GM18867 (cell line): ENCODE measurements at regions not wholly inside any gene's neighbourhood (a gene's known extent, or its start where the extent isn't known, plus 50 kb on each side); places are given as distances from the start of the nearest gene placed in this dataset.
"Not testable (repeated sequence)": the region's sequence is repeated elsewhere in the genome, so short reads cannot be mapped to it uniquely, and the experiment has no call there.

Source experiments
- ATAC-seq: cut with Tn5 transposase; IDR thresholded peaks from one replicate; pipeline ENCODE4 v1.9.1; 2021; ENCODE audit warnings: mild to moderate bottlenecking, moderate library complexity; ENCODE audit not compliant: unreplicated experiment

DNA sequence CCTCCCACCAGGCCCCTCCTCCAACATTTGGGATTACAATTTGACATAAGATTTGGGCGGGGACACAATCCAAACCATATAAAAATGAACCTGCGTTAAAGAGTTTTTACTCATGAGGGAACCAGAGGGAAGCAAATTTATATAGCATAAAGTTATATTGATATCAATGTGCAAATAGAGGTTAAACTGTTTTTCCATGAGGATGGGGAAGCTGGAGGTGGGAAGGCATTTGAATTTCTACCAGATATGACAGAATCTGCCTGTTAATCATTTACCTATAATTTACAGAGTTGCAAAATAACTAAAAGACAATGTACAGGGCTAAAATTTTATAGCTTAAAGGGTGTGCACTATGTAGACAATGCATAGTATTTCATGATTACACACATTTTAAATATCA lies 322.0 kb upstream of the FKBP1C start:
- no peak for ATAC-seq

DNA sequence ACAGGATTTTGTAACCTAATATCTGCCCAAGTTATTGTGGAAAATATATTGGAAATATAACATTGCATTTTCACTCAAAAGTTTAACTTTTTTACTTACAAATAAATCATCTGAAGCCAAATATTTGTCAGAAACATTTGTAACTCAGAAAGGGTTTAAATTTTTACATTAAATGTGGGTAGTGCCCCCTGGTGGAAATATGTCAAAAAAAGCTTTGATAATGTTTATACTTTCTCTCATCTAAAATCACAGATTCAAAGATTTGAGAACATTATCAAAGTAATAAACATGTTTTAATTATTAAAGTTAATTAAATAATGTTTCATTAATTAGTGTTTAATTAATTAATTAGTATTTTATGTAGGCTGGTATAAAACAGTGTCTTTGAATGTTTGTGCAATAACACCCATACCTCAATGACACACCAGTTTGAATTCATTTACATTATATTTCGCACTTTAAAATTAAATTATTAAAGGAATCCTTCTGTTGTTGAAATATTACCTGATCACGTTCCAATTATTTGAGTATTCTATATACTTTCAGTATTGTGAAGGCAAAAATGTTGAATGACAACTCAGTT lies 320.1 kb upstream of the FKBP1C start:
- no peak for ATAC-seq

- no peak for ATAC-seq
These were observed 317.2 kb upstream of the FKBP1C start for GRCh38 chr6:62894114-62894513.

DNA sequence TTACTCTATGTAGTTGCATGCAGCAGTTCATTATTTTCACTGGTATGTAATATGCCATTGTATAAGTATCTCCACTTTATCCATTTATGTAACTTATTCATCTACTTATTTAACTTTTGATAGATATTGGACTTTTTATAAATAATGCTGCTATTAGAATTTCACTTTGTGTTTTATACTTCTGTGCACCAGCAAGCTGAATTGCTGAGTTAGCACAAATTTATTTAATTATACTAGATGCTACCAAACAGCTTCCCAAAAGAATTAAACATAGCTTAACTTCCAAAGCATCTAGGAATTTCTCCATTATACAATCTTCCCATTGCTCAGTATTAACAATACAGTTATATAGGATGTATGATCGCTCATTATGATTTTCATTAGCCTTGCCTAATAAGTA lies 308.0 kb upstream of the FKBP1C start:
- ATAC-seq = no peak

DNA sequence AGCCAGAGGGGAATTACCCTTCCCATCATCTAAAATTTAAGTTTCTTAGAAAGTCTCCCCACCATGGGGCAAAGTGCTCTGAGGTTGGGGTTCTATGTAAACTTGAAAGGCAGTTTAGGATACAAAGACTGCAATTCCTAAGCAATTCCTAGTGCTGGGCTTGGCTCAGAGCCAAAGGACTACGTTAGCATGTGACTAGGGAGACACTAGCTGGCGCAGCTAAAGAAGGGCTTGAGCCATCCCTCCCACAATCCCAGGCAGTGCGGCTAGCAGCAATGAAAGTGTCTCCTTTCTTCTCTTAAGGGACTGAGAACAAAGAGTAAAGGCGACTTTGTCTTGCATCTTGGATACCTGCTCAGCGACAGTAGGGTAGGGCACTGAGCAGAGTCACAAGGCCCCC lies 306.6 kb upstream of the FKBP1C start:
- ATAC-seq = no peak

- no peak for ATAC-seq
These were observed 296.7 kb upstream of the FKBP1C start for GRCh38 chr6:62914530-62914929.

DNA sequence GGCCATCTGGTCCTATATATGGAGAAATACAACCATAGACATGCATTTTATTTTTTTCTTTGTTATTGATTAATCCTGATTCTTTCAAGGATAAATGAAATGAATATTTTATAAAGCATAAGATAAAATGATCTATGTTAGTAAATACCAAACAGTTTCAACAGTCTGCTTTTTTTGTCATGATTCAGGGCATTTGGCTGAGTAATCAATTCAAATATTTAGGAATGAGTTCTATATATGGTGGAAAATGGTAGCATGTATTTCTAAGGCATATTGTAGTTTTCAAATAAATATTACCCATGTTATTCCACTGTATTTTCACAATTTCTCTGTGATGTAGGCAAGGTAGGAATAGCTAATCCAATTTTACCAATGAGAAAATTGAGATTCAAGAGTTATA lies 287.5 kb upstream of the FKBP1C start:
- no peak for ATAC-seq

DNA sequence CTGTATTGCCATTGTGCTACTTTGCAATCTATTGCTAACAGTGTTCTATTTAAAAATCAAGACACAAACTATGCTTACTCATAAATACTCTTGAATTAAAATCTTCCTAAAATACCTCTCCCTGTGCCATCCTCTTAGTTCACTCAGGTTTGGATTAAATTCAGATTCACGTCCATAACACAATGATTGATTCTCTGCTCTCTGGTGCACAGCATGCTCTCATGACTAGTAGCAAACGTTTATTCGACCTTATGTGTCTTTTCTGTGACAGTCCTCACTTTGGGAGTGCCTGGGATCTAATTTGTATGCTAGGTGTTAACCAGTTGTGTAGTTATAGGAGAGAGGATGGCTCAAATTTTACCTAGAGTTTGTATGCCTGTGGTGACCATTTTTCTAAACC lies 270.4 kb upstream of the FKBP1C start:
- no peak for ATAC-seq

DNA sequence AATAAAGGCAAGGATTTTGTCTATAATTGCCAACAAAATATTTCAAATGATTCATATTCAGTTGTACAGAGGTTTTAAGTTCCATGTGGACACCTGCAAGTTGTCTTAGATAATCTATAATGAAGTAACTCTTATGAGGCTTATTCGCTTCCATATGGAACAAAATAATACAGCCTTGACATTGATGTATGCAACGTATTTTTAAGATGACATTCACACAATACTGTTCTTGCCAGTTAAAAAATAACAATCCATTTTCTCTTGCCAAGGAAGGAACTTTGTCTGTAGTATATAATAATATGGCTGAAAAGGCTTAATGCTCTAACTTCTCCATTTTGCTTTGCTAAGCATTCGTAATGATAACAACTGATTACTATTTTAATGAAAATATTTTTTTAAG lies 269.3 kb upstream of the FKBP1C start:
- no peak for ATAC-seq

- ATAC-seq = no peak
These were observed 242.4 kb upstream of the FKBP1C start for GRCh38 chr6:62968834-62969233.

DNA sequence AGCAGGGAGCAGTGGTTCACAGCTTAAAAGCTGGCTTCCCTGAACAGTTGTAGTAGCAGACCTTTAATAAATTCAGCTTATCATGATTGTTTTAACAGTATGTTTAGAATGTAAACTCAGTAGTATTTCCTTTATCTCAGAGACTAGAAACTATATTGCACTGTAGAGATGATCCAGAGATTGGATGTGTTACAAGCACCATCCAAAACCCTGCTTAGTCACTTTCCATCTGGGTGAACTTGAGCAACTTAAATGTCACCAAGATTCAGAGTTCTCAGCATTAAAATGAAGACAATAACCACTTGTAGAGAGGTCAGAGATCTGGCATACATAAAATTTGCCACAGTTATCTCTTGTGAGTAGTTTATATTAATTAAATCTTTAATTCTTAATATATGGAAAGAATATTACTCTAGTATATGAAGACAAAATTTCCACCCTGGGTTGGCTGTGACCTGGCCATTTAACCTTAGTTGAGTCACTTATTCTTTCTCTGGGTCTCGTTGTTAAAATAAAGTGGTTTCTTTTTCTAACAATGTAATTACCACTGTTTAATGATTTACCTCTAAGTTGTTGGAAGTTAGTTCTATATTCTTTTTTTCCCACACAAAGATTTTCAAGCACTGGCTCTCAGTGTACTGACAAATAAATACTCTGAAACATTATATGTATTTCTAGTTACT lies 239.2 kb upstream of the FKBP1C start:
- ATAC-seq = peak; percentile 42

DNA sequence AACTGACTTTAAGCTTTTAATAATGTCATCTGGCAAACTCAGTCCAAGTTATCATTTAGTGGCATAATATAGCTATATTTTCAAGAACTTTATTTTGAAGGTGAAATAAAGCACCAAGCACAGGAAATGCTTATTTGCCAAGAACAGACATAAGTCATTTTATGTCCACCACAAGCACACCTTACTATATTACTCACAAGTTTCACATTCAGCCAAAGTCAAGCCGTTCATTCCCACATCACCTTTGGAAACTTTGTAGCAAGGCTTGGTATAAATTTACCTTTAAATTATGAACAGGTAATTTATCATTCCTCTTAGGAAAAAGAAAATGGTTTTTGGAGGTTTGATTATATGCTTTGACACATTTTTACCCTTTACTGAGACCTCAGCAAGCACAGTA lies 236.8 kb upstream of the FKBP1C start:
- peak; percentile 72 for ATAC-seq

DNA sequence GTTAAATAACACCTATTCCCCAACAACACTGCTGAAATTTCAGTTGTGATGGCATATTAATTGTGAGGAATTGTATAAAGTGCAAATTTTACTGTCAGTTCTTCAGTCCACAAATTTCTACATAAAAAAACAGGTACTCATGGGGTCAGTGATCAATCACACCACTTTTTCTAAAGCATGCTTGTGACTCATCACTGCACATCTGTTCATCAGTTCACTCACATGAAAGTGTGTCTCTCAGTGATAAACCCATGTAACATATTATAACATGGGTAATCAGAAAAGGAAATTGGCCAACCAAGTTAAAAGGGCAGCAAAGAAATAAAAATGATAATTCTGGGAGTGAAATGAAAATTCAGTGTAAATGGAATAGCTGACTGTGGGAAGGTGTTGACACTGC lies 234.7 kb upstream of the FKBP1C start:
- no peak for ATAC-seq

GRCh38 chr6:62978920-62979319 lies 232.3 kb upstream of the FKBP1C start:
- peak; percentile 50 for ATAC-seq

GRCh38 chr6:62980093-62980492 lies 231.2 kb upstream of the FKBP1C start:
- no peak for ATAC-seq

GRCh38 chr6:62980724-62981123 lies 230.5 kb upstream of the FKBP1C start:
- ATAC-seq = no peak

- ATAC-seq = no peak
These were observed 228.3 kb upstream of the FKBP1C start for GRCh38 chr6:62982951-62983350.

- not testable (repeated sequence) for ATAC-seq
These were observed 219.6 kb upstream of the FKBP1C start for GRCh38 chr6:62991696-62992095.

DNA sequence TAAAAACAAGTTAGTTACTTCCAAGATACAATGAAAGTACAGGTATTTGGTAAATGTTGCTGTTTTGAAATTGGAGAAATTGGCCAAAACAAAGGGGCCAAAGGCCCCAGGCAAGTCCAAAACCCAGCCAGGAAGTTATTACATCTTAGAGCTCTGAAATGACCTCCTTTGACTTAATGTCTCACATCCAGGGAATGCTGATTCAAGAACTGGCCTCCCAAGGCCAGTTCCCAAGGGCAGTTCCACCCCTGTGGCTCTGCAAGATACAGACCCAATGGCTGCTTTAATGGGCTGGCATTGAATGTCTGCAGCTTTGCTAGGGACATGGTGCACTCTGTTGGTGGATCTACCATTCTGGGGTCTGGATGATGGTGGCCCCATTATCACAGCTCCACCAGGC lies 217.3 kb upstream of the FKBP1C start:
- ATAC-seq = no peak

DNA sequence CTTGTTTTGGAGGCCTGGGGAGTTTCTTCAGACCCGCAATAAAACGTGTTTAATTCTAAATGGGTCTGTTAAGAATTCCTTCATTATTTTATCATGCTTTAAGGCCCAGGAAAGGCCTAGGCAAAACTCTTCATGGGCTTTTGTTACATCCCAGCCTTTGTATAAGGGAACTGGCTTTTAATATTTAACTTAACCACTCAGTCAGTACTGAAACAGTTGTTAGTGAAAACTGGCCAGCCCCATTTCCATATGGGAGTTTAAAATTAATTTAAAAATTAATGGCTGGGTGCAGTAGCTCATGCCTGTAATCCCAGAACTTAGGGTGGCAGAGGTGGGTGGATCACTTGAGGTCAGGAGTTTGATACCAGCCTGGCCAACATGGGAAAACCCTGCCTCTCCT lies 213.2 kb upstream of the FKBP1C start:
- ATAC-seq = no peak

- ATAC-seq = not testable (repeated sequence)
These were observed 212.0 kb upstream of the FKBP1C start for GRCh38 chr6:62999242-62999641.

DNA sequence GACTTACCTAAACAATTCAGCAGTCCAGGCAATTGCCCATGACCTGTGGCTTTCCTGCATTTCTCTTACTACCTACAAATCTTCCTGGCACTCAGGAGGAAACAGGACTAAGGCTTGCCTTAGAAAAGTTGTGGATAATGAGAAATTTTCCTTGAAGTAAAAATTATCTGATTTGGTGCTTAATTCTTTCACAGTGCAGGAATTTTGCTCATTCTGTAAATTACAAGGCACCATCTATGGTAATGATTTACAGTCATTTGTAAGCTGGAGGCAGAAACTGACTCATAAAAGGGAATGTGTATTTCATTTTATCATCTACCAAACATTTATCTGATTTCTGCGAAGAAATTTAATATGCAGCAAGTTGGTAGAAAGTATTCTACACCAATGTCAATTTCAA lies 211.5 kb upstream of the FKBP1C start:
- no peak for ATAC-seq

DNA sequence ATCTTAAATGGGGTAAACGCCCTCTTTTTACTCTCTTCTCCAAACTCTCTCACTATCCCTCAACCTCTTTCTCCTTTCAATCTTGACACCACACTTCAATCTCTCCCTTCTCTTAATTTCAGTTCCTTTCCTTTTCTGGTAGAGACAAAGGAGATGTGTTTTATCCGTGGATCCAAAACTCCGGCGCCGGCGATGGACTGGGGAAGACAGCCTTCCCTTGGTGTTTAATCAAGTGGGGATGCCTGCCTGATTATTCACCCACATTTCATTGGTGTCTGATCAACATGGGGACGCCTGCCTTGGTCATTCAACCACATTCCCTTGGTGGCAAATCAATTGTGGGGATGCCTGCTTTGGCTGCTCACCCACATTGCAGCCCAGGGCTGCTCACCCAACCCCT lies 205.3 kb upstream of the FKBP1C start:
- not testable (repeated sequence) for ATAC-seq
